SK-N-SH (cell line): ENCODE measurements at regions not wholly inside any gene's neighbourhood (a gene's known extent, or its start where the extent isn't known, plus 50 kb on each side); places are given as distances from the start of the nearest gene placed in this dataset.

Experiments
- JUND ChIP-seq: IDR thresholded peaks from 2 replicates; pipeline ENCODE4 v1.4.0; 2012
- POLR2AphosphoS5 ChIP-seq: IDR thresholded peaks from 2 replicates; pipeline ENCODE4 v1.6.1; 2012; ENCODE audit warnings: low read depth, low read length
- RAD21 ChIP-seq: IDR thresholded peaks from 2 replicates; pipeline ENCODE4 v1.6.1; 2012; ENCODE audit warnings: mild to moderate bottlenecking, low read length
- REST ChIP-seq: IDR thresholded peaks from 2 replicates; pipeline ENCODE4 v1.6.1; 2012; ENCODE audit warnings: mild to moderate bottlenecking, low read depth, low read length, moderate library complexity
- TAF1 ChIP-seq: IDR thresholded peaks from 2 replicates; pipeline ENCODE4 v1.6.1; 2012; ENCODE audit warnings: low read depth, mild to moderate bottlenecking, low read length, moderate library complexity, borderline replicate concordance
- TF ChIP-seq, protein P1 (sequence below): fragments of 200-600 bp; sonication (generic); IDR thresholded peaks from 2 replicates; pipeline ENCODE4 v1.6.1; 2017; ENCODE audit warnings: antibody characterized with exemption, mild to moderate bottlenecking, moderate library complexity
- TF ChIP-seq, protein P2 (sequence below): IDR thresholded peaks from 2 replicates; pipeline ENCODE4 v1.4.0; 2012; ENCODE audit warnings: low read depth

DNA sequence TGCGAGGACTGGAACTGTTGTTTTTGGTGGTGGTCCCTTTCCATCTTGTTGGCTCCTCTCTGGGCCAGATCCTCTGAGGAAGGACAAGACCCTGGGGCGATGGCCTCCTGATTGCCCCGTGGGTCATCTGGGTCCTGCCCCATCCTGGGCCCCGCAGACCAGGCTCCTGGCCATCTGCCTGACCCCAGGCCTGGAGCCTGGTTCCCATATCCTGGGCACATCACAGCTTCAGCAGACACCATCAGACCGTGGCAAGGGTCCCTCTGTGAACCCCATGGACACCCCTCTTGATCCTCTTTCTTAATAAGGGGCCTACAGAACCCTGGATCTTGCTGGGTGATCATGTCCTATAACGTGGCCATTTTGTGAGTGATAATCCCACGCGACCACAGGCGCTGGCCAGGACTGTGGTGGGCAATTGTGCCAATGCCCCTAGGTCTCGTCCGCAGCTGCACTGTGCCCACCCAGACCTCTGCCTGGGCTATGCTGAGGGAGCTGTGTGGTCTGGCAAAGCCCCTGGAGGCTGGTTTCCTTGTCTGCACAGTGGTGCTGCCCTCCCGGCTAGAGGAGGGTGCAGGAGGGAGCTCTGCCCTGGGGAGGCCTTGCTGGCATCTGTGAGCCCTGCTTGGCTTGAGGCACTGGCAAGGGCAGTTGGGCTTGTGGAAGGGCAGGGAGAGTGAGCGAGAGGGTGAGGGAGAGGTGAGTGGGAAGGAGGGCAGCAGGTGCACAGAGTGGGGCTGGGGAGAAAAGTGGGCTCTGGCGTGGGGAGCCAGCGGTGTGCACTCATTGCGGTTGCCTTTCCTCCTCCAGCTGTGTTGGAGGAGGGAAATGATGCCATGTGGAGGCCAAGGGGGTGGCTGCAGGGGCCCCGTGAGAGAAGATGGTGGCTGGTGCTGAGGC is 53.1 kb upstream of the PRR23E start:
- no peak for TF ChIP-seq POLR2AphosphoS5
- no peak for TF ChIP-seq RAD21
- TF ChIP-seq, protein P1, sequence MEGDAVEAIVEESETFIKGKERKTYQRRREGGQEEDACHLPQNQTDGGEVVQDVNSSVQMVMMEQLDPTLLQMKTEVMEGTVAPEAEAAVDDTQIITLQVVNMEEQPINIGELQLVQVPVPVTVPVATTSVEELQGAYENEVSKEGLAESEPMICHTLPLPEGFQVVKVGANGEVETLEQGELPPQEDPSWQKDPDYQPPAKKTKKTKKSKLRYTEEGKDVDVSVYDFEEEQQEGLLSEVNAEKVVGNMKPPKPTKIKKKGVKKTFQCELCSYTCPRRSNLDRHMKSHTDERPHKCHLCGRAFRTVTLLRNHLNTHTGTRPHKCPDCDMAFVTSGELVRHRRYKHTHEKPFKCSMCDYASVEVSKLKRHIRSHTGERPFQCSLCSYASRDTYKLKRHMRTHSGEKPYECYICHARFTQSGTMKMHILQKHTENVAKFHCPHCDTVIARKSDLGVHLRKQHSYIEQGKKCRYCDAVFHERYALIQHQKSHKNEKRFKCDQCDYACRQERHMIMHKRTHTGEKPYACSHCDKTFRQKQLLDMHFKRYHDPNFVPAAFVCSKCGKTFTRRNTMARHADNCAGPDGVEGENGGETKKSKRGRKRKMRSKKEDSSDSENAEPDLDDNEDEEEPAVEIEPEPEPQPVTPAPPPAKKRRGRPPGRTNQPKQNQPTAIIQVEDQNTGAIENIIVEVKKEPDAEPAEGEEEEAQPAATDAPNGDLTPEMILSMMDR: no peak
- no peak for TF ChIP-seq TAF1
- TF ChIP-seq JUND: no peak
- TF ChIP-seq, protein P2, sequence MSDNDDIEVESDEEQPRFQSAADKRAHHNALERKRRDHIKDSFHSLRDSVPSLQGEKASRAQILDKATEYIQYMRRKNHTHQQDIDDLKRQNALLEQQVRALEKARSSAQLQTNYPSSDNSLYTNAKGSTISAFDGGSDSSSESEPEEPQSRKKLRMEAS: no peak
- no peak for TF ChIP-seq REST
